ENCODE measurements at regions not wholly inside any gene's neighbourhood (a gene's known extent, or its start where the extent isn't known, plus 50 kb on each side); places are given as distances from the start of the nearest gene placed in this dataset.

DNA sequence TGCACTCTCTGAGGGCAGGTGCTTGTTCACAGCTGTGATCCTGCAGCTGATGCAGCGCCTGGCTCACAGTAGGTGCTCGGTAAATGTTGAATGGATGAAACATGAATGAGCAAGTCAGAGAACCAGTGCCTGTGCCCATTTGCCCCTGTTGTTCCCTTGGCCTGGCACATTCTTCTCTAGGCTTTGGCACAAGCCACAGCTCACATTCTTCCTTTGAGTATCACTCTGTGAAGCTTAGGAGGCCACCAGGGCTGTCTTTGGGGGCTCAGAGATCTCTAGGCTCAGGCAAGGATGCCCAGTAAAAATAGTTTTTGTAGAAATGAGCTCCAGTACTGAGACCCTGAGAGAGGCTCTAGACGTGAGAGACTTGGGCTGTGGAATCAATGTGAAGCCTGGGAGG is 144.6 kb upstream of the NAV2 start:
- H3K9ac ChIP-seq (ENCODE audit: insufficient read depth, low read length, poor library complexity, severe bottlenecking) = no peak overlapping the region
- H3K27ac Mint-ChIP-seq = no peak overlapping the region
- H3K9me3 ChIP-seq (replicated peaks in 1 of 2; ENCODE audit: control insufficient read depth in 1 of 2, insufficient read depth in 1 of 2, low read length in 2 of 2) = no peaks in the 10 kb centered on the region
- no peaks in the 10 kb centered on the region for H3K79me2 ChIP-seq (ENCODE audit: insufficient read depth, low read length)
- 91% methylated on average over 3 of the region's 3 CpGs for WGBS (ENCODE audit: insufficient coverage)
- H3K36me3 ChIP-seq (replicated peaks in 1 of 2; ENCODE audit: control insufficient read depth in 1 of 2, insufficient read depth in 2 of 2, low read length in 2 of 2) = no peaks in the 10 kb centered on the region
- no peak overlapping the region for H3K4me2 ChIP-seq (replicated peaks; ENCODE audit: extremely low read depth, low read length, poor library complexity, severe bottlenecking)
- no peak overlapping the region for H3K27ac ChIP-seq (ENCODE audit: low read depth in 1 of 2, low read length in 2 of 2)
- no peak overlapping the region for H3K4me3 Mint-ChIP-seq
- peaks cover 5% of the 10 kb centered on the region for H3K4me1 Mint-ChIP-seq
- H2AFZ ChIP-seq (ENCODE audit: insufficient read depth, low read depth, low read length, poor library complexity, severe bottlenecking) = no peak overlapping the region
- H4K20me1 ChIP-seq (ENCODE audit: insufficient read depth, low read length) = no peaks in the 10 kb centered on the region
- TF ChIP-seq, protein P1, sequence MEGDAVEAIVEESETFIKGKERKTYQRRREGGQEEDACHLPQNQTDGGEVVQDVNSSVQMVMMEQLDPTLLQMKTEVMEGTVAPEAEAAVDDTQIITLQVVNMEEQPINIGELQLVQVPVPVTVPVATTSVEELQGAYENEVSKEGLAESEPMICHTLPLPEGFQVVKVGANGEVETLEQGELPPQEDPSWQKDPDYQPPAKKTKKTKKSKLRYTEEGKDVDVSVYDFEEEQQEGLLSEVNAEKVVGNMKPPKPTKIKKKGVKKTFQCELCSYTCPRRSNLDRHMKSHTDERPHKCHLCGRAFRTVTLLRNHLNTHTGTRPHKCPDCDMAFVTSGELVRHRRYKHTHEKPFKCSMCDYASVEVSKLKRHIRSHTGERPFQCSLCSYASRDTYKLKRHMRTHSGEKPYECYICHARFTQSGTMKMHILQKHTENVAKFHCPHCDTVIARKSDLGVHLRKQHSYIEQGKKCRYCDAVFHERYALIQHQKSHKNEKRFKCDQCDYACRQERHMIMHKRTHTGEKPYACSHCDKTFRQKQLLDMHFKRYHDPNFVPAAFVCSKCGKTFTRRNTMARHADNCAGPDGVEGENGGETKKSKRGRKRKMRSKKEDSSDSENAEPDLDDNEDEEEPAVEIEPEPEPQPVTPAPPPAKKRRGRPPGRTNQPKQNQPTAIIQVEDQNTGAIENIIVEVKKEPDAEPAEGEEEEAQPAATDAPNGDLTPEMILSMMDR (IDR thresholded peaks at IDR 0.05) = no peak
- peaks cover 6 to 12% (median 7%) of the 10 kb centered on the region in 3 donors for H3K27me3 Mint-ChIP-seq (ENCODE audit: low read depth in 3 of 3)
- peaks cover 4% of the 10 kb centered on the region in 2 donors for H3K4me1 ChIP-seq (ENCODE audit: control insufficient read depth in 1 of 2, insufficient read depth in 2 of 2, low read length in 2 of 2)
- peaks cover 0 to 2% of the 10 kb centered on the region in 2 donors for H3K27me3 ChIP-seq (ENCODE audit: control insufficient read depth in 2 of 2, insufficient read depth in 2 of 2, low read length in 2 of 2)
- DNase-seq = no peak
- H3K36me3 Mint-ChIP-seq = no peaks in the 10 kb centered on the region
- H3K9me3 Mint-ChIP-seq = no peaks in the 10 kb centered on the region
- intact Hi-C loops (cut with micrococcal nuclease) = no loop called here
- no peak overlapping the region for H3K4me3 ChIP-seq (replicated peaks in 1 of 3; ENCODE audit: low read depth in 2 of 3, low read length in 3 of 3)

- no peak overlapping the region for H3K27ac Mint-ChIP-seq
- Histone ChIP-seq H3K4me2 (replicated peaks; ENCODE audit: extremely low read depth, low read length, poor library complexity, severe bottlenecking) (no peak overlapping the region), H3K9ac (ENCODE audit: insufficient read depth, low read length, poor library complexity, severe bottlenecking) (no peak overlapping the region), H3K4me1 (ENCODE audit: control insufficient read depth in 1 of 2, insufficient read depth in 2 of 2, low read length in 2 of 2) (peaks cover 4% of the 10 kb centered on the region in 2 donors), H3K9me3 (replicated peaks in 1 of 2; ENCODE audit: control insufficient read depth in 1 of 2, insufficient read depth in 1 of 2, low read length in 2 of 2) (no peaks in the 10 kb centered on the region), H3K79me2 (ENCODE audit: insufficient read depth, low read length) (no peaks in the 10 kb centered on the region), H3K27me3 (ENCODE audit: control insufficient read depth in 2 of 2, insufficient read depth in 2 of 2, low read length in 2 of 2) (peaks cover 0 to 2% of the 10 kb centered on the region in 2 donors), H3K4me3 (replicated peaks in 1 of 3; ENCODE audit: low read depth in 2 of 3, low read length in 3 of 3) (no peak overlapping the region), H3K27ac (ENCODE audit: low read depth in 1 of 2, low read length in 2 of 2) (no peak overlapping the region), H2AFZ (ENCODE audit: insufficient read depth, low read depth, low read length, poor library complexity, severe bottlenecking) (no peak overlapping the region), H4K20me1 (ENCODE audit: insufficient read depth, low read length) (no peaks in the 10 kb centered on the region), H3K36me3 (replicated peaks in 1 of 2; ENCODE audit: control insufficient read depth in 1 of 2, insufficient read depth in 2 of 2, low read length in 2 of 2) (no peaks in the 10 kb centered on the region)
- H3K27me3 Mint-ChIP-seq (ENCODE audit: low read depth in 3 of 3) = peaks cover 7 to 13% (median 9%) of the 10 kb centered on the region in 3 donors
- TF ChIP-seq, protein P1 (IDR thresholded peaks at IDR 0.05) = no peak
- H3K4me3 Mint-ChIP-seq = no peak overlapping the region
- no peaks in the 10 kb centered on the region for H3K36me3 Mint-ChIP-seq
- 92% methylated on average over 3 of the region's 5 CpGs for WGBS (ENCODE audit: insufficient coverage)
- peaks cover 5% of the 10 kb centered on the region for H3K4me1 Mint-ChIP-seq
- intact Hi-C loops (cut with micrococcal nuclease) = no loop called here
- no peaks in the 10 kb centered on the region for H3K9me3 Mint-ChIP-seq
- no peak for DNase-seq
Observed at GRCh38 chr11:19566583-19567379, 145.9 kb upstream of the NAV2 start.
